ENCODE measurements at regions not wholly inside any gene's neighbourhood (a gene's known extent, or its start where the extent isn't known, plus 50 kb on each side); places are given as distances from the start of the nearest gene placed in this dataset.

- H3K27me3 ChIP-seq: no peaks in the 10 kb centered on the region
- no peak for DNase-seq
- no peaks in the 10 kb centered on the region for H3K36me3 ChIP-seq
- H3K9me3 ChIP-seq: no peaks in the 10 kb centered on the region
- H3K4me3 ChIP-seq (ENCODE audit: low read depth, low read length): no peak overlapping the region
- no peaks in the 10 kb centered on the region for H3K4me1 ChIP-seq
- no peak for TF ChIP-seq CTCF (IDR thresholded peaks at IDR 0.05; ENCODE audit: low read depth, low read length)
These were observed 310.7 kb downstream of the ARPP21 start for GRCh38 chr3:35950021-35950420.

GRCh38 chr3:35954413-35954812 lies 315.1 kb downstream of the ARPP21 start:
- H3K27me3 ChIP-seq: no peaks in the 10 kb centered on the region
- H3K4me1 ChIP-seq: no peaks in the 10 kb centered on the region
- no peak for DNase-seq
- TF ChIP-seq CTCF (IDR thresholded peaks at IDR 0.05; ENCODE audit: low read depth, low read length): no peak
- H3K36me3 ChIP-seq: no peaks in the 10 kb centered on the region
- H3K4me3 ChIP-seq (ENCODE audit: low read depth, low read length): no peak overlapping the region
- no peaks in the 10 kb centered on the region for H3K9me3 ChIP-seq

- Histone ChIP-seq H3K36me3 (no peaks in the 10 kb centered on the region), H3K27me3 (no peaks in the 10 kb centered on the region), H3K9me3 (no peaks in the 10 kb centered on the region), H3K4me1 (peaks cover 5% of the 10 kb centered on the region), H3K4me3 (ENCODE audit: low read depth, low read length) (no peak overlapping the region)
- no peak for DNase-seq
- TF ChIP-seq CTCF (IDR thresholded peaks at IDR 0.05; ENCODE audit: low read depth, low read length): peak; percentile 66
These were observed 326.6 kb downstream of the ARPP21 start for GRCh38 chr3:35965908-35966307.

- no peak for DNase-seq
- H3K4me1 ChIP-seq: peaks cover 5% of the 10 kb centered on the region
- TF ChIP-seq CTCF (IDR thresholded peaks at IDR 0.05; ENCODE audit: low read depth, low read length): no peak
- no peaks in the 10 kb centered on the region for H3K9me3 ChIP-seq
- H3K27me3 ChIP-seq: no peaks in the 10 kb centered on the region
- no peaks in the 10 kb centered on the region for H3K36me3 ChIP-seq
- no peak overlapping the region for H3K4me3 ChIP-seq (ENCODE audit: low read depth, low read length)
These were observed 327.5 kb downstream of the ARPP21 start for GRCh38 chr3:35966629-35967464.

- TF ChIP-seq CTCF (IDR thresholded peaks at IDR 0.05; ENCODE audit: low read depth, low read length): no peak
- Histone ChIP-seq H3K36me3 (no peaks in the 10 kb centered on the region), H3K27me3 (no peaks in the 10 kb centered on the region), H3K9me3 (no peaks in the 10 kb centered on the region), H3K4me3 (ENCODE audit: low read depth, low read length) (no peak overlapping the region), H3K4me1 (peaks cover 5% of the 10 kb centered on the region)
- DNase-seq: no peak
These were observed 328.8 kb downstream of the ARPP21 start for GRCh38 chr3:35968043-35968622.

GRCh38 chr3:35969406-35969805 lies 330.1 kb downstream of the ARPP21 start:
- Histone ChIP-seq H3K4me1 (peaks cover 5% of the 10 kb centered on the region), H3K4me3 (ENCODE audit: low read depth, low read length) (no peak overlapping the region), H3K9me3 (no peaks in the 10 kb centered on the region), H3K27me3 (no peaks in the 10 kb centered on the region), H3K36me3 (no peaks in the 10 kb centered on the region)
- no peak for TF ChIP-seq CTCF (IDR thresholded peaks at IDR 0.05; ENCODE audit: low read depth, low read length)
- no peak for DNase-seq
